ENCODE measurements at regions not wholly inside any gene's neighbourhood (a gene's known extent, or its start where the extent isn't known, plus 50 kb on each side); places are given as distances from the start of the nearest gene placed in this dataset.

DNA sequence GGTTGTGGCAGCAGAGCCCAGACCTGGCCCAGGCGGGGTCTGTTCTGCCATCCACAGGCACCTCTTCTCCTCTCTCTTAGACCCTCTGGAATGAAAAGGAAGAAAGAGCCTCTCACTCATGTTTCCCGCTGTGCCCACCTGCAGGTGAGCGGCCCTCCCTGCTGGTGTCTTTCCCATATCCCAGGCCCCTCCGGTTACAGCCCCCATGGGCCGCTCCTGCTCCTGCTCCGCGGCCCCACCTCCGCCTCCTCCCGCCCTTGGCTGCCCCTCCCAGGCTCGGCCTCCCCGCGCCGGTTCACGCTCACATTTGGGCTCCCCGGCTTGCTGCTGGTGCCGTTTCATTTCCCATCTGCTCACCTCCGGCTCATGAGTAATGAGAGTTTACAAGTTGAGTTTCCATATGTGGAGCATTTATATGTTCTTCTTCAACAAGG lies 98.7 kb upstream of the SDK2 start (continued):
- TF ChIP-seq, protein P1, sequence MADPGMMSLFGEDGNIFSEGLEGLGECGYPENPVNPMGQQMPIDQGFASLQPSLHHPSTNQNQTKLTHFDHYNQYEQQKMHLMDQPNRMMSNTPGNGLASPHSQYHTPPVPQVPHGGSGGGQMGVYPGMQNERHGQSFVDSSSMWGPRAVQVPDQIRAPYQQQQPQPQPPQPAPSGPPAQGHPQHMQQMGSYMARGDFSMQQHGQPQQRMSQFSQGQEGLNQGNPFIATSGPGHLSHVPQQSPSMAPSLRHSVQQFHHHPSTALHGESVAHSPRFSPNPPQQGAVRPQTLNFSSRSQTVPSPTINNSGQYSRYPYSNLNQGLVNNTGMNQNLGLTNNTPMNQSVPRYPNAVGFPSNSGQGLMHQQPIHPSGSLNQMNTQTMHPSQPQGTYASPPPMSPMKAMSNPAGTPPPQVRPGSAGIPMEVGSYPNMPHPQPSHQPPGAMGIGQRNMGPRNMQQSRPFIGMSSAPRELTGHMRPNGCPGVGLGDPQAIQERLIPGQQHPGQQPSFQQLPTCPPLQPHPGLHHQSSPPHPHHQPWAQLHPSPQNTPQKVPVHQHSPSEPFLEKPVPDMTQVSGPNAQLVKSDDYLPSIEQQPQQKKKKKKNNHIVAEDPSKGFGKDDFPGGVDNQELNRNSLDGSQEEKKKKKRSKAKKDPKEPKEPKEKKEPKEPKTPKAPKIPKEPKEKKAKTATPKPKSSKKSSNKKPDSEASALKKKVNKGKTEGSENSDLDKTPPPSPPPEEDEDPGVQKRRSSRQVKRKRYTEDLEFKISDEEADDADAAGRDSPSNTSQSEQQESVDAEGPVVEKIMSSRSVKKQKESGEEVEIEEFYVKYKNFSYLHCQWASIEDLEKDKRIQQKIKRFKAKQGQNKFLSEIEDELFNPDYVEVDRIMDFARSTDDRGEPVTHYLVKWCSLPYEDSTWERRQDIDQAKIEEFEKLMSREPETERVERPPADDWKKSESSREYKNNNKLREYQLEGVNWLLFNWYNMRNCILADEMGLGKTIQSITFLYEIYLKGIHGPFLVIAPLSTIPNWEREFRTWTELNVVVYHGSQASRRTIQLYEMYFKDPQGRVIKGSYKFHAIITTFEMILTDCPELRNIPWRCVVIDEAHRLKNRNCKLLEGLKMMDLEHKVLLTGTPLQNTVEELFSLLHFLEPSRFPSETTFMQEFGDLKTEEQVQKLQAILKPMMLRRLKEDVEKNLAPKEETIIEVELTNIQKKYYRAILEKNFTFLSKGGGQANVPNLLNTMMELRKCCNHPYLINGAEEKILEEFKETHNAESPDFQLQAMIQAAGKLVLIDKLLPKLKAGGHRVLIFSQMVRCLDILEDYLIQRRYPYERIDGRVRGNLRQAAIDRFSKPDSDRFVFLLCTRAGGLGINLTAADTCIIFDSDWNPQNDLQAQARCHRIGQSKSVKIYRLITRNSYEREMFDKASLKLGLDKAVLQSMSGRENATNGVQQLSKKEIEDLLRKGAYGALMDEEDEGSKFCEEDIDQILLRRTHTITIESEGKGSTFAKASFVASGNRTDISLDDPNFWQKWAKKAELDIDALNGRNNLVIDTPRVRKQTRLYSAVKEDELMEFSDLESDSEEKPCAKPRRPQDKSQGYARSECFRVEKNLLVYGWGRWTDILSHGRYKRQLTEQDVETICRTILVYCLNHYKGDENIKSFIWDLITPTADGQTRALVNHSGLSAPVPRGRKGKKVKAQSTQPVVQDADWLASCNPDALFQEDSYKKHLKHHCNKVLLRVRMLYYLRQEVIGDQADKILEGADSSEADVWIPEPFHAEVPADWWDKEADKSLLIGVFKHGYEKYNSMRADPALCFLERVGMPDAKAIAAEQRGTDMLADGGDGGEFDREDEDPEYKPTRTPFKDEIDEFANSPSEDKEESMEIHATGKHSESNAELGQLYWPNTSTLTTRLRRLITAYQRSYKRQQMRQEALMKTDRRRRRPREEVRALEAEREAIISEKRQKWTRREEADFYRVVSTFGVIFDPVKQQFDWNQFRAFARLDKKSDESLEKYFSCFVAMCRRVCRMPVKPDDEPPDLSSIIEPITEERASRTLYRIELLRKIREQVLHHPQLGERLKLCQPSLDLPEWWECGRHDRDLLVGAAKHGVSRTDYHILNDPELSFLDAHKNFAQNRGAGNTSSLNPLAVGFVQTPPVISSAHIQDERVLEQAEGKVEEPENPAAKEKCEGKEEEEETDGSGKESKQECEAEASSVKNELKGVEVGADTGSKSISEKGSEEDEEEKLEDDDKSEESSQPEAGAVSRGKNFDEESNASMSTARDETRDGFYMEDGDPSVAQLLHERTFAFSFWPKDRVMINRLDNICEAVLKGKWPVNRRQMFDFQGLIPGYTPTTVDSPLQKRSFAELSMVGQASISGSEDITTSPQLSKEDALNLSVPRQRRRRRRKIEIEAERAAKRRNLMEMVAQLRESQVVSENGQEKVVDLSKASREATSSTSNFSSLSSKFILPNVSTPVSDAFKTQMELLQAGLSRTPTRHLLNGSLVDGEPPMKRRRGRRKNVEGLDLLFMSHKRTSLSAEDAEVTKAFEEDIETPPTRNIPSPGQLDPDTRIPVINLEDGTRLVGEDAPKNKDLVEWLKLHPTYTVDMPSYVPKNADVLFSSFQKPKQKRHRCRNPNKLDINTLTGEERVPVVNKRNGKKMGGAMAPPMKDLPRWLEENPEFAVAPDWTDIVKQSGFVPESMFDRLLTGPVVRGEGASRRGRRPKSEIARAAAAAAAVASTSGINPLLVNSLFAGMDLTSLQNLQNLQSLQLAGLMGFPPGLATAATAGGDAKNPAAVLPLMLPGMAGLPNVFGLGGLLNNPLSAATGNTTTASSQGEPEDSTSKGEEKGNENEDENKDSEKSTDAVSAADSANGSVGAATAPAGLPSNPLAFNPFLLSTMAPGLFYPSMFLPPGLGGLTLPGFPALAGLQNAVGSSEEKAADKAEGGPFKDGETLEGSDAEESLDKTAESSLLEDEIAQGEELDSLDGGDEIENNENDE (IDR thresholded peaks at IDR 0.05; ENCODE audit: insufficient replicate concordance, low read length), result no peak
- TF ChIP-seq TAF7 (optimal IDR thresholded peaks at IDR 0.05; ENCODE audit: borderline replicate concordance, low read depth, low read length) (no peak), TCF12 (IDR thresholded peaks at IDR 0.05; ENCODE audit: low read depth, low read length) (no peak), USF2 (IDR thresholded peaks at IDR 0.05; ENCODE audit: low read length) (no peak), TAF1 (IDR thresholded peaks at IDR 0.05; ENCODE audit: low read depth, low read length) (no peak), KDM1A (IDR thresholded peaks at IDR 0.05; ENCODE audit: borderline replicate concordance, low read length) (no peak), CREB1 (IDR thresholded peaks at IDR 0.05) (no peak), SIRT6 (IDR thresholded peaks at IDR 0.05; ENCODE audit: low read length) (no peak), BCL11A (IDR thresholded peaks at IDR 0.05; ENCODE audit: low read depth in 2 of 2, low read length in 2 of 2) (no peak), CEBPB (IDR thresholded peaks at IDR 0.05; ENCODE audit: low read depth, low read length) (no peak), TBP (IDR thresholded peaks at IDR 0.05; ENCODE audit: low read depth, low read length) (no peak), RFX5 (IDR thresholded peaks at IDR 0.05; ENCODE audit: borderline replicate concordance, low read depth, low read length) (no peak)
